ENCODE measurements at regions not wholly inside any gene's neighbourhood (a gene's known extent, or its start where the extent isn't known, plus 50 kb on each side); places are given as distances from the start of the nearest gene placed in this dataset.

DNA sequence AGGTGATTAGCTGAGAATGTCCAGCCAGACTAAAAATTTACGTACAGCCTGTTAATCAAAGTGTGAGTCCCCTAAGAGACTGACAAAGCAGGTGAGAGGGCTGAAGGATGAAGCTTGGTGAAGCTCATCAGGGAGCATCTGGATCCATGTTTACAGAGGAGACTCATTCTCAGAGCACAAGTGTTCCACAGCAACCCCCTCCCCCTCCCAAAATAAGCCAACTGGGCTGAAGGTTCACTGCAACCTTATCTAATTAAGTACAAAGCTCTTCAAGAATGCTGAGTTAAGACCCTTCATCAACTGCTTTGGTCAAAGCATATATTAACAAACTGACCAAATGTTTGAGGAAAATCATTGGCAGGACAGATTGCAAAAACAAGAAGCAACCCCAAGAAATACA lies 262.6 kb upstream of the ZNF385D start (continued):
- TF ChIP-seq ARID4B (CRISPR knock-in tag; IDR thresholded peaks at IDR 0.05; ENCODE audit: borderline replicate concordance) (no peak), MXD4 (CRISPR knock-in tag; IDR thresholded peaks at IDR 0.05; ENCODE audit: borderline replicate concordance) (no peak), TP53 (CRISPR knock-in tag; IDR thresholded peaks at IDR 0.05) (no peak), NR3C1 (CRISPR knock-in tag; conservative IDR thresholded peaks at IDR 0.05; ENCODE audit: low read depth) (no peak), TEAD4 (CRISPR knock-in tag; IDR thresholded peaks at IDR 0.05) (no peak), MAX (CRISPR knock-in tag; IDR thresholded peaks at IDR 0.05) (no peak), ESRRA (CRISPR knock-in tag; IDR thresholded peaks at IDR 0.05; ENCODE audit: borderline replicate concordance) (no peak), EMX1 (CRISPR knock-in tag; IDR thresholded peaks at IDR 0.05) (no peak)
- TF ChIP-seq, protein P1, sequence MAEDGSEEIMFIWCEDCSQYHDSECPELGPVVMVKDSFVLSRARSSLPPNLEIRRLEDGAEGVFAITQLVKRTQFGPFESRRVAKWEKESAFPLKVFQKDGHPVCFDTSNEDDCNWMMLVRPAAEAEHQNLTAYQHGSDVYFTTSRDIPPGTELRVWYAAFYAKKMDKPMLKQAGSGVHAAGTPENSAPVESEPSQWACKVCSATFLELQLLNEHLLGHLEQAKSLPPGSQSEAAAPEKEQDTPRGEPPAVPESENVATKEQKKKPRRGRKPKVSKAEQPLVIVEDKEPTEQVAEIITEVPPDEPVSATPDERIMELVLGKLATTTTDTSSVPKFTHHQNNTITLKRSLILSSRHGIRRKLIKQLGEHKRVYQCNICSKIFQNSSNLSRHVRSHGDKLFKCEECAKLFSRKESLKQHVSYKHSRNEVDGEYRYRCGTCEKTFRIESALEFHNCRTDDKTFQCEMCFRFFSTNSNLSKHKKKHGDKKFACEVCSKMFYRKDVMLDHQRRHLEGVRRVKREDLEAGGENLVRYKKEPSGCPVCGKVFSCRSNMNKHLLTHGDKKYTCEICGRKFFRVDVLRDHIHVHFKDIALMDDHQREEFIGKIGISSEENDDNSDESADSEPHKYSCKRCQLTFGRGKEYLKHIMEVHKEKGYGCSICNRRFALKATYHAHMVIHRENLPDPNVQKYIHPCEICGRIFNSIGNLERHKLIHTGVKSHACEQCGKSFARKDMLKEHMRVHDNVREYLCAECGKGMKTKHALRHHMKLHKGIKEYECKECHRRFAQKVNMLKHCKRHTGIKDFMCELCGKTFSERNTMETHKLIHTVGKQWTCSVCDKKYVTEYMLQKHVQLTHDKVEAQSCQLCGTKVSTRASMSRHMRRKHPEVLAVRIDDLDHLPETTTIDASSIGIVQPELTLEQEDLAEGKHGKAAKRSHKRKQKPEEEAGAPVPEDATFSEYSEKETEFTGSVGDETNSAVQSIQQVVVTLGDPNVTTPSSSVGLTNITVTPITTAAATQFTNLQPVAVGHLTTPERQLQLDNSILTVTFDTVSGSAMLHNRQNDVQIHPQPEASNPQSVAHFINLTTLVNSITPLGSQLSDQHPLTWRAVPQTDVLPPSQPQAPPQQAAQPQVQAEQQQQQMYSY (CRISPR knock-in tag; IDR thresholded peaks at IDR 0.05), result no peak
- TF ChIP-seq, protein P2, sequence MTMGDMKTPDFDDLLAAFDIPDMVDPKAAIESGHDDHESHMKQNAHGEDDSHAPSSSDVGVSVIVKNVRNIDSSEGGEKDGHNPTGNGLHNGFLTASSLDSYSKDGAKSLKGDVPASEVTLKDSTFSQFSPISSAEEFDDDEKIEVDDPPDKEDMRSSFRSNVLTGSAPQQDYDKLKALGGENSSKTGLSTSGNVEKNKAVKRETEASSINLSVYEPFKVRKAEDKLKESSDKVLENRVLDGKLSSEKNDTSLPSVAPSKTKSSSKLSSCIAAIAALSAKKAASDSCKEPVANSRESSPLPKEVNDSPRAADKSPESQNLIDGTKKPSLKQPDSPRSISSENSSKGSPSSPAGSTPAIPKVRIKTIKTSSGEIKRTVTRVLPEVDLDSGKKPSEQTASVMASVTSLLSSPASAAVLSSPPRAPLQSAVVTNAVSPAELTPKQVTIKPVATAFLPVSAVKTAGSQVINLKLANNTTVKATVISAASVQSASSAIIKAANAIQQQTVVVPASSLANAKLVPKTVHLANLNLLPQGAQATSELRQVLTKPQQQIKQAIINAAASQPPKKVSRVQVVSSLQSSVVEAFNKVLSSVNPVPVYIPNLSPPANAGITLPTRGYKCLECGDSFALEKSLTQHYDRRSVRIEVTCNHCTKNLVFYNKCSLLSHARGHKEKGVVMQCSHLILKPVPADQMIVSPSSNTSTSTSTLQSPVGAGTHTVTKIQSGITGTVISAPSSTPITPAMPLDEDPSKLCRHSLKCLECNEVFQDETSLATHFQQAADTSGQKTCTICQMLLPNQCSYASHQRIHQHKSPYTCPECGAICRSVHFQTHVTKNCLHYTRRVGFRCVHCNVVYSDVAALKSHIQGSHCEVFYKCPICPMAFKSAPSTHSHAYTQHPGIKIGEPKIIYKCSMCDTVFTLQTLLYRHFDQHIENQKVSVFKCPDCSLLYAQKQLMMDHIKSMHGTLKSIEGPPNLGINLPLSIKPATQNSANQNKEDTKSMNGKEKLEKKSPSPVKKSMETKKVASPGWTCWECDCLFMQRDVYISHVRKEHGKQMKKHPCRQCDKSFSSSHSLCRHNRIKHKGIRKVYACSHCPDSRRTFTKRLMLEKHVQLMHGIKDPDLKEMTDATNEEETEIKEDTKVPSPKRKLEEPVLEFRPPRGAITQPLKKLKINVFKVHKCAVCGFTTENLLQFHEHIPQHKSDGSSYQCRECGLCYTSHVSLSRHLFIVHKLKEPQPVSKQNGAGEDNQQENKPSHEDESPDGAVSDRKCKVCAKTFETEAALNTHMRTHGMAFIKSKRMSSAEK (CRISPR knock-in tag; IDR thresholded peaks at IDR 0.05; ENCODE audit: borderline replicate concordance), result no peak

DNA sequence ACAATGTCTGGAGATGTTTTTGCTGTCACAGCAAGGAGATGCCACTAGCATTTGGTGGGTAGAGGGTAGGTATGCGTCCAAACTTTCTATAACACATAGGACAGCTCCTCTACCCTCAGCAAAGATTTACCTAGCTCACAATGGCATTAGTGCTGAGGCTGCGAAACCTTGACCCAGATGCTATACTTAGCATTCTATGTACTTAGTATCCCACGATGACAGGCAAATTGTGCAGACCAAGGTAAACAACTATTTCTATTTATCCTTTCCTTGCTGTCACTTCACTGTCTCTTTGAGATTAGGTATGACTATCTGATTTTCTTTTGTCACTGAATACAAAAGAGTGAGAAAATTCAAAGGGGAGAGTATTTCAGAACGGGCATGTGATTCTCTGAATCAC lies 265.2 kb upstream of the ZNF385D start:
- no peak for ATAC-seq
- Mint-ChIP-seq H3K4me1 (0 out of 2 replicates have a peak, but pooled peaks cover 2% of the 10 kb centered on the region), H3K4me3 (no peak overlapping the region), H3K27ac (no peak overlapping the region), H3K27me3 (ENCODE audit: low read depth) (no peaks in the 10 kb centered on the region), H3K9me3 (no peaks in the 10 kb centered on the region), H3K36me3 (no peaks in the 10 kb centered on the region)
- POLR2A ChIA-PET, result interaction anchor here (0.6 kb wide), 1 partner anchor 431 kb away, joined by 3 read pairs; no protein-coding TSS in a partner anchor
- no peak for DNase-seq (ENCODE audit: low spot score)
- CTCF ChIA-PET, result no interaction called here
- TF ChIP-seq MYBL2 (CRISPR knock-in tag; IDR thresholded peaks at IDR 0.05) (no peak), TEAD4 (CRISPR knock-in tag; IDR thresholded peaks at IDR 0.05) (no peak), ESRRA (CRISPR knock-in tag; IDR thresholded peaks at IDR 0.05; ENCODE audit: borderline replicate concordance) (no peak), CREM (CRISPR knock-in tag; IDR thresholded peaks at IDR 0.05) (no peak), TCF7 (CRISPR knock-in tag; IDR thresholded peaks at IDR 0.05; ENCODE audit: low read depth) (no peak), RELA (CRISPR knock-in tag; IDR thresholded peaks at IDR 0.05; ENCODE audit: borderline replicate concordance) (no peak), ZNF219 (CRISPR knock-in tag; IDR thresholded peaks at IDR 0.05; ENCODE audit: borderline replicate concordance) (no peak), ZNF423 (CRISPR knock-in tag; IDR thresholded peaks at IDR 0.05) (no peak)
- TF ChIP-seq, protein P2 (CRISPR knock-in tag; IDR thresholded peaks at IDR 0.05; ENCODE audit: borderline replicate concordance), result no peak

Measured in WTC11 (cell line).